ENCODE measurements at regions not wholly inside any gene's neighbourhood (a gene's known extent, or its start where the extent isn't known, plus 50 kb on each side); places are given as distances from the start of the nearest gene placed in this dataset.

- in situ Hi-C loops (cut with MboI; ENCODE audit: low pct_unique_long_range_greater_than_20kb, low sequenced_read_pairs, unreplicated experiment): no loop called here
- no peak for TF ChIP-seq CTCF (IDR thresholded peaks at IDR 0.05; ENCODE audit: extremely low read depth, insufficient read depth, missing control alignments)
- no peak for DNase-seq (ENCODE audit: low spot score)
Measured at GRCh38 chr18:5603153-5603552, 59.4 kb upstream of the EPB41L3 start.

- TF ChIP-seq CTCF (IDR thresholded peaks at IDR 0.05; ENCODE audit: extremely low read depth, insufficient read depth, missing control alignments): no peak
- DNase-seq (ENCODE audit: low spot score): no peak
- in situ Hi-C loops (cut with MboI; ENCODE audit: low pct_unique_long_range_greater_than_20kb, low sequenced_read_pairs, unreplicated experiment): no loop called here
Measured at GRCh38 chr18:5601188-5601624, 57.4 kb upstream of the EPB41L3 start.

GRCh38 chr18:5600378-5601071, 56.7 kb upstream of the EPB41L3 start:
- peak; percentile 16 for TF ChIP-seq CTCF (IDR thresholded peaks at IDR 0.05; ENCODE audit: extremely low read depth, insufficient read depth, missing control alignments)
- no peak for DNase-seq (ENCODE audit: low spot score)
- in situ Hi-C loops (cut with MboI; ENCODE audit: low pct_unique_long_range_greater_than_20kb, low sequenced_read_pairs, unreplicated experiment): no loop called here

DNA sequence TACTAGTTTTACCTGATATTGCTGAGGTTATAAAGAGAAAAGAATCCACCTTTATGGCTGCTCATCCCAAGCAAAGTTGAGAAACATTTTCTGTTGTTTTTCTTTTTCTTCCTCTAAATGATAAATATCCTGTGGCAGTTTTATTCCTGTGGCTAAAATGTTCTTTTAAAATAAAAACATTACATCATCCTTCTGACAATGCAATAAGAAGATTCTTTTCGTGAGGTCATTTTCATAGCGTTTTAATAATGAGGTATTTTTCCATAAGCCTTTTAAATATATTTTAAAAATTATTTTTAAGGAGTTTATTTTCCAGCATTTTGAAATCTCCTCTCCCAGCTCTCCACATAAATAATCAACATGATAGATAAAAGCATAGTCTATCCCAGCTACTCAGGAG, 52.8 kb upstream of the EPB41L3 start:
- no peak for DNase-seq (ENCODE audit: low spot score)
- in situ Hi-C loops (cut with MboI; ENCODE audit: low pct_unique_long_range_greater_than_20kb, low sequenced_read_pairs, unreplicated experiment): loop anchor here (25.0 kb wide), 1 partner anchor 109 kb away; no protein-coding TSS in a partner anchor
- TF ChIP-seq CTCF (IDR thresholded peaks at IDR 0.05; ENCODE audit: extremely low read depth, insufficient read depth, missing control alignments): no peak
